Fibroblast of skin of scalp (primary cell): ENCODE measurements at regions not wholly inside any gene's neighbourhood (a gene's known extent, or its start where the extent isn't known, plus 50 kb on each side); places are given as distances from the start of the nearest gene placed in this dataset.
"Not testable (repeated sequence)": the region's sequence is repeated elsewhere in the genome, so short reads cannot be mapped to it uniquely, and the experiment has no call there.

ENCODE experiments used
- DNase-seq: peaks from one replicate; pipeline ENCODE4 v3.0.0-alpha.2; 2013

DNA sequence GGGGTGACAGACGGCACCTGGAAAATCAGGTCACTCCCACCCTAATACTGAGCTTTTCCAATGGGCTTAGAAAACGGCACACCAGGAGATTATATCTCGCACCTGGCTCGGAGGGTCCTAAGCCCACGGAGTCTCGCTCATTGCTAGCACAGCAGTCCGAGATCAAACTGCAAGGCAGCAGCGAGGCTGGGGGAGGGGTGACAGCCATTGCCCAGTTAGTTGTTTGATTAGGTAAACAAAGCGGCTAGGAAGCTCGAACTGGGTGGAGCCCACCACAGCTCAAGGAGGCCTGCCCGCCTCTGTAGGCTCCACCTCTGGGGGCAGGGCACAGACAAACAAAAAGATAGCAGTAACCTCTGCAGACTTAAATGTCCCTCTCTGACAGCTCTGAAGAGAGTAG is 260.9 kb downstream of the BLID start:
- not testable (repeated sequence) for DNase-seq

- DNase-seq = no peak
Measured at GRCh38 chr11:121844016-121844415, 272.0 kb downstream of the BLID start.

DNA sequence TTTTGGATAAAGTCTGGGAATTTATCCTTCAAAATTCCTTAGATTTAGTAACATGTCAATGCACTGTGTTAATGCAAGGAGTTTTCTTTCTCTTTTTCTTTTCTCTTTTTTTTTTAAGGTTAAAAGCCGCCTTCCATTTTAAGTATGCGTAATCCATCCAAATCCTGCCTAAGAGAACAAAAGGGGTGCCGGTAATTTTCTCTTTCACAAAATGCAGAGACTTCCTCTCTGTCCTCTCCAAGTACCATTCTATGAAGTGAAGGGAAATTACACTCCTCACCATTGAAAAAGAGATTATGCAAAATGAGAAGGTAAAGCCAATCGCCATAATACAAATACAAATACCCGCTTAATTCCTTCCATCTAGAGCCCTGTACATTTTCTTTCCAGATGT is 273.8 kb downstream of the BLID start:
- DNase-seq = no peak

DNA sequence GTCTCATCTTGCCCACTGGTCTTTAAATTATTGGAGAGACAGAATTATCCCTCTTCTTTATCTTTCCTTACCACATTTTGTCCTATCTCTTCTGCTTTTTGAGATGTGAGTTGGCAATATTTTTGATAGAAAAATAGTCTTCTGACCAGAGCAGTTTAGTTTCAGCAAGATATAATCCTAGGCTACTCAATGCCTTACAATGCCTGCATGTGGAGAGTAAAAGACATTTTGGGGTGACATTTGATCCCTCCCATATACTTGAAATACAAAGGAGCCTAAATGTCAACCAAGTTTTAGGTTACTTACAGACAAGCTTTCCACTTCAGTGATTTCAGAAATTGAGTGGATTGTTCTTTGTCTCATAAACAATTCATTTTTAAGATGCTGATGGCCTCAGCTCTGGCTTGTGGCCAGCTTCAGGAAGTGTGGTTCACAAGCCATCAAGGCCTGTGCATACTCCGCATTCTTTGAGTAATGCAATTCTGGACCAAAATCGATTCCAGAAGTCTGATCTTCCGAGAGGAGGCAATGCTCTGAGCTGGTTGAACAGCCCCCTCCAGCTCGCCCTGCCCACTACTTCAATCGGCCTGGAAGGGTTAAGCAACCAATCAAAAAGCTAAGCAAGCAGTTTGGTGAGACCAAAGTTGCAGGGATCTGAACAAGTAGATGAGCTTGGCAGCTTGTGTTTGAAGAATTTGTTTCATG is 274.4 kb downstream of the BLID start:
- peak; percentile 98 for DNase-seq

DNA sequence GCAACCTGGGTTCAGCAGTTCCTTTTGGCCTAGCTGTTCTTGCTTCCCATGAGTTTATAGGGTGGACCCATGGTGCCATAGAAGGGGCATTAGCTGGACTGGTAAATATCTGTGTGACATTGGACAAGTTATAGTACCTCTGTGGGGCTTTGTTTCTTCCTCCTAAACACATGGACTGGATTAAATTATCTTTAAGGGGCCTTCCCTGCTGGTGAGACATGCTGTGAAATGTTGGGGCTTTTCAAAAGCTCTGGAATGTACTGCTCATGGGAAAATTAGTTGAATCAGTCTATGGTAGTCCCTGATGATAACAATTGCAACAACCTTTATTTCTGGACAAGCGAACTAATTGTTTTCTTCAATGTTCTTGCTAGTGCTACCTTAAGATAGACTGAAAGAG is 276.2 kb downstream of the BLID start:
- DNase-seq = peak; percentile 83

- DNase-seq = no peak
Measured at GRCh38 chr11:121838571-121838970, 277.4 kb downstream of the BLID start.

- DNase-seq = no peak
Measured at GRCh38 chr11:121833970-121834369, 282.0 kb downstream of the BLID start.

DNA sequence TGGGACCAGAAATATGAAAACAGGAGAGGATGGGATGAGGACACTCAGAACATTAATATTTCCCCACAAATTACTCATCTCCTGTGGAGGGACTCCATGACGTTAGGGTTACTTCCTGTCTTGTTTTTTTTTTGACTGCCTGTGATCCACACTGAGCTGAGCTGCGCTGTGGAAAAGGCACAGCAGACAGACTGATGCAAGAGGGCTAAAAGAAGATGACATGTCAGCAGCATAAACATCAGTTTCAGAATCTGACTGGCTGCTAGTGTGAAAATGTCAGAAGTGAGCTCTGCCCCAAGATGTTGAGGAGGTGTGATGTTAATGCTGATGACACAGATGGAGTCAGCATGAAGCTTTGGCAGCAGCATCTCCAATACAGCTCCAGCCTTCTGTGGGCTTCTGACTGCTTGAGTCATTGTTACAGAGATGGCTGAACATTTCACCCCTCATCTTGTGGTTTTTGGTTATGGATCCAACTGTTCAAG is 286.8 kb downstream of the BLID start:
- DNase-seq = peak; percentile 100

- DNase-seq = no peak
Measured at GRCh38 chr11:121814962-121815361, 301.1 kb downstream of the BLID start.

GRCh38 chr11:121814296-121814695 is 301.7 kb downstream of the BLID start:
- DNase-seq = no peak

DNA sequence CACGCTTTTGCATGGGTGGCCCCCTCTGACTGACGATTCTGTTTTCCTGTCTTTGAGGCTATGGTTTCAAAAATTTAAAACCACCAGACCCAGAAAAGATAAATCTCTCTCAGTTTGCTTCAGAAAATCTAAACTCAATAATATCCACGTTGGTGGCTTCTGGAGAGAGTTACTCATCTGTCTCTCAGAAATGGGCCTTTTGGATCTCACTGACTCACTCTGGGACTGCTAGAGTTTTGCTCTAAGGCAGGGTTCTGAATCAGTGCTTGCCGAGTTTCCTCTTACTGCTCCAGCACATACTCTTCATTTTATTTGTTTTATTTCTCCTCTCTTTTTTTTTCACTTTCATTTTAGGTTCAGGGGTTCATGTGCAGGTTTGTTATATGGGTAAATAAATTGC is 305.7 kb downstream of the BLID start:
- DNase-seq = peak; percentile 73

GRCh38 chr11:121808096-121808495 is 307.9 kb downstream of the BLID start:
- no peak for DNase-seq

GRCh38 chr11:121807051-121807450 is 309.0 kb downstream of the BLID start:
- DNase-seq = no peak

- no peak for DNase-seq
Measured at GRCh38 chr11:121802542-121802941, 313.5 kb downstream of the BLID start.

DNA sequence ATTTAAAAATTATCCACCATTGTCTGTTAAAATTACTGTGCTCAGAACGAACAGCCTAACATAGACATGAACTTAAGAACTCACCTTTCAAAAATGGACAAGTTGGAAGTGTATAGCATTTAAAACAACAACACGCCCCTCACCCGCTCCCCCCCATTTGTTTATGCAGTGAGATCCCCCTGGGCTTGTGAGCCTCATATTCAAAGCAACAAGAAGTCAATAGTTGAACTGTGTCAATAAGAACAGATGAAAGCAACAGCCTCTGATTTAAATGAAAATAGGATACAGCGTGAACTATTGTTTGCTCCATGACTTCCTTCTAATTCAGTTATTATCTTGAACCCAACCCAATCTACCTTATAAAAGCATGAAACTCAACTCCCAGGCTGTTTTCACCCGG is 314.2 kb downstream of the BLID start:
- DNase-seq = no peak

DNA sequence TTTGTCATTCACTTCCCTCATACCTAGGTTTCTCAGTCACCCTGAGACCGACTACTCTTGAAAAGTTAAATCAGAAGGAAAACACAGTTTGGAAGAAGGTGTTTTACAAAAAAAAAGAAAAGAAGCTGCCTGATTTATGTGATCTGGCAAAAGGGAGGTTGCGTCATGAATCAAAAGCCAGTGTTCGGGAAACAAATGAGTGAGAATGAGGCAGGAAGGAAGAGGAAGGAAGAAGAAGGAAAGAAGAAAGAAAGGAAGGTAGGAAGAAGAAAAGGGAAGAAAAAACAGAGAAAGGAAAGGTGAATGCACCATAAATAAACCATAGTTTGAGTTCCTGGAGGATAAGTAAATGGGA is 314.6 kb downstream of the BLID start:
- no peak for DNase-seq

DNA sequence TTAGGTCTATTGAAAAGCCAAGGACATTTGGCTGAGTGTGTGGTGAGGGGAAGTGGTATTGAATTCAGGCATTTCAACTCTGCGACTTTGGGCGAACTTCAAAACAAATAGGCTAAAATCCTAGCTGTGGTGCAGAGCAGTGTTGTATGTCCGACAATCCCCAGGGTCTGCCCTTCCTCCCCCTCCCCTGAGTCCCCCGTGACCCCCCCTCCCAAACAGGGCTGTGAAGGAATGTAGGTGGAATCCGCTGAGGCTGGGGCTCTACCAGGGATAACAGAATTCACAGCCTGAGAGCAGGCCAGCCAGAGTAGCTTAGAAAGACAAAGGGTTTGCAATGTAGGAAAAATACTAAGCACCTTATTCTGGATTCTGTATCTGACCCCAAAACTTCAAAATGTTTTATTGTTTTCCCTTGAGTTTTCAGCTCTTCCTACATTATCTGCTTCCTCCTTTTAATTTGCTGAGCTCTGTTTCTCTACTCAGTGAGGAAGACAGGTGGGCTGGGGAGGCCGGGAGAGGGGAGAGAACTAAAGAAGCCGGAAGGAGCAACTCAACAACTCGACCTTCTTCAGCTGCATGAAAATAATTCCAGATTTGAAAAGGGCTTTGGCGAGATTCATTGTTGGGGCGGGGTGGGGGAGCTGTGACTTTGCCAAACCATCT is 315.2 kb downstream of the BLID start:
- peak; percentile 82 for DNase-seq

DNA sequence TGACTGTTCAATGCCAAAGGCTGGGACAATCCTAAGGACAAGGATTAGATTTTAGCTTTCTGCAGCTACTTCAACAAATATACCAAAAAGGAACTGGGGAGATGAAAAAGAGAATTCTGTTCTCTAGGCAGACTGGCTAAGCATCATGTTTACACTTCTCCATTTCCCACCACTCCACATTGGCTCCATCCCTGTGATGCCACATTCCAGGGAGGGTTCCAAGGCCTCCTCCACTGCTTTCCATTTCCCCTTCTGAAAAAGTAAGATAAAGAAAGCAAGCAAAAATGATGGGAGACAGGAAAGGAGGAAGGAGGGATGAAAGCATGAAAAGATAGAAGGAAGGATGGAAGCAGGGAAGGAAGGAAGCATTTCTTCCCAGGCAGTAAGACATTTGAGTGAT is 315.8 kb downstream of the BLID start:
- no peak for DNase-seq

GRCh38 chr11:121797496-121797895 is 318.5 kb downstream of the BLID start:
- DNase-seq = no peak

GRCh38 chr11:121795174-121795573 is 320.8 kb downstream of the BLID start:
- no peak for DNase-seq

DNA sequence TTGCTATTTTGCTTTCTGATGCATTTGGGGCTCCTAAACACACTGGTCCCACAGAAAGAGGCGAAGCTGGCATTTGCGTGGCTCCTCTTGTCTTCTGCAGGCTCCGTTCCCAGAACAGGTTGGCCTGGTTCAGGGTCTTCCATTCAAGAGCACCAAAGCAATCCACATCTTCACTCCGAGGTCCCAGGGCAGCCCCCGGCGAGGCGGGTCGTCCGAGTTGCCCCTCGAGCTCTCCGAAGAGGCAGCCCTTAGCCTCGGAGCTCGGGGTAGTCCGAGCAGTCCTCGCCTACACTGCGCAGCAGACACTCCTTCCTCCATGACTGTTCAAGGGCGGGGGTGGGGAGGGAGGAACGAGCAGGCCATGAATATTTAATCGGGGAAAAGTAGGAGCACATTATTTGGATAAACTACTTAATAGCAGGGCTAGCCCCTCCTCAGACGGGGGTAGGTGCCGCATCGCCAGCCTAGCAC is 321.3 kb downstream of the BLID start:
- DNase-seq = no peak

- peak; percentile 49 for DNase-seq
Measured at GRCh38 chr11:121793916-121794315, 322.1 kb downstream of the BLID start.

GRCh38 chr11:121793291-121793690 is 322.7 kb downstream of the BLID start:
- DNase-seq = no peak

DNA sequence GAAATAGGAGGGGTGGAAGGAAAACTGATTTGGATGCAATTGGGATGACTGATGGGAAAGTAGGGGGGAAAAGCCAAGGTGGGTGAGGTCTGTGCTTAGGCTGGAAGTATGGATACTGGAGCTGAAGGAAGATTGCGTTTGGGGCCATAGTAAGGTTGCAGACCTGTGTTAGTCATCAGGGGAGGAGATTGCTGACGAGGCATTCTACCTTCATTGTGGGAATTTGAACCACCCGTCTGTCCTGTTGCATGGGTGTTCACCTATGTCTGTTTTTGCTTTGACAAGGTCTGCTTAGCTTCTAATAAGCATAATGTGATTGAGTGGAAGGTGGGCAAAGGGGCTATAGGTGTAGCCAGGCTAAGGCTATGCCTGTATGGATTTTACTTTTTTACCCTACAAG is 323.8 kb downstream of the BLID start:
- DNase-seq = no peak
